IgD-negative memory B cell (primary cell): ENCODE measurements at regions not wholly inside any gene's neighbourhood (a gene's known extent, or its start where the extent isn't known, plus 50 kb on each side); places are given as distances from the start of the nearest gene placed in this dataset.

Experiments used
- H3K27ac Mint-ChIP-seq, 3 donors: one replicate each; pipeline ENCODE4 v1.8.0; 2020 to 2022; ENCODE audit warnings: mild to moderate bottlenecking in 3 of 3, mixed read lengths in 3 of 3, moderate library complexity in 1 of 3
- H3K27me3 Mint-ChIP-seq: one replicate; pipeline ENCODE4 v1.8.0; 2021; ENCODE audit warnings: mixed read lengths
- H3K36me3 Mint-ChIP-seq: one replicate; pipeline ENCODE4 v1.8.0; 2020; ENCODE audit warnings: mild to moderate bottlenecking, mixed read lengths
- H3K4me1 Mint-ChIP-seq, 3 donors: one replicate each; pipeline ENCODE4 v1.8.0; 2020 to 2022; ENCODE audit warnings: mixed read lengths in 3 of 3, mild to moderate bottlenecking in 1 of 3
- H3K4me3 Mint-ChIP-seq, 4 donors: one replicate each; pipeline ENCODE4 v1.8.0; 2020 to 2022; ENCODE audit warnings: mild to moderate bottlenecking in 4 of 4, mixed read lengths in 4 of 4, moderate library complexity in 3 of 4
- H3K9me3 Mint-ChIP-seq, 3 donors: one replicate each; pipeline ENCODE4 v1.8.0; 2020 to 2021; ENCODE audit warnings: mixed read lengths in 3 of 3, mild to moderate bottlenecking in 1 of 3

DNA sequence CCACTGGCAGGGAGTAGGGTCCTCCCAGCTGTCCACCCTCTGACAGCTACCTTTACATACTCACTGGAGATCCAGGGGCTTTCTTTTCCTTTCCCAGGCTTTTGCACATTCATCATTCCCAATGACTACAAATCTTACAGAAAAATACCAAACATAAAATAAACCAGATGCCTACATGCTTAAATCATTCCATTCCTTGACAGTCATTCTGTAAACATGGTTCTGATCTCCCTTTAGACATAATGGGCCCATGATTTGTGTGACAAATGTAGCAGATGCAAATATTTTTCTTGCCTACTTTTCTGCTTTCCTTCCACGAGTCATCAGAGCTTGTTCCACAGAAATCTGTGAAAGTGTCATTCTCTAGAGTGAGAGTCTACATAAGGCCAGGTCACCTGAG, 207.0 kb downstream of the IDS start:
- H3K9me3 Mint-ChIP-seq, result no peaks in the 10 kb centered on the region
- H3K36me3 Mint-ChIP-seq, result no peaks in the 10 kb centered on the region
- H3K4me3 Mint-ChIP-seq, result no peak overlapping the region
- H3K27ac Mint-ChIP-seq, result no peak overlapping the region
- no peaks in the 10 kb centered on the region for H3K27me3 Mint-ChIP-seq
- H3K4me1 Mint-ChIP-seq, result no peaks in the 10 kb centered on the region

DNA sequence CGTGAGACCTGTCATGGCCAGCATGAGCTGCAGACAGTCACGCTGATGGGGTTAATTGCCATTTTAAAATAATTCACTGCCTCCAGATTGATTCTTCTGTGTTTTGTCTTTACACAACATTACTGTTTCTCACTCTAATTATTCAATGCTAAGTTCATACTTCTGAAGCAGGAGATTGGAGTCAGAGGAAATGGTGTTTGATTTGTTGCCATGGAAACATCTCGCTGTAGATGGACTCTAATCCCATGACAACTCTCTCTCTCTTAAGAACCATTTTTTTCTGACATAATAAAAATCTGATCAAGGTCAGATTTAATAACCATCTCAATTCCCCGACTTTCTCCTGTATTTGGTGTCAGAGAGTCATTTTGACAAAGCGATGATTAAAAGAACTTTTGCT, 209.0 kb downstream of the IDS start:
- Mint-ChIP-seq H3K4me3 (no peak overlapping the region), H3K27ac (no peak overlapping the region), H3K27me3 (no peaks in the 10 kb centered on the region), H3K9me3 (no peaks in the 10 kb centered on the region), H3K4me1 (no peaks in the 10 kb centered on the region), H3K36me3 (no peaks in the 10 kb centered on the region)

GRCh38 chrX:149286940-149287349, 218.2 kb downstream of the IDS start:
- no peaks in the 10 kb centered on the region for H3K9me3 Mint-ChIP-seq
- no peak overlapping the region for H3K27ac Mint-ChIP-seq
- H3K27me3 Mint-ChIP-seq, result peaks cover 2% of the 10 kb centered on the region
- peaks cover 0 to 2% (median 0%) of the 10 kb centered on the region in 3 donors for H3K4me1 Mint-ChIP-seq
- H3K36me3 Mint-ChIP-seq, result no peaks in the 10 kb centered on the region
- no peak overlapping the region for H3K4me3 Mint-ChIP-seq

- H3K9me3 Mint-ChIP-seq, result no peaks in the 10 kb centered on the region
- no peaks in the 10 kb centered on the region for H3K36me3 Mint-ChIP-seq
- H3K27ac Mint-ChIP-seq, result peak overlapping the region in 1 of 3 donors; percentile 26
- H3K4me1 Mint-ChIP-seq, result peaks cover 0 to 2% (median 0%) of the 10 kb centered on the region in 3 donors
- no peak overlapping the region for H3K4me3 Mint-ChIP-seq
- H3K27me3 Mint-ChIP-seq, result peaks cover 2% of the 10 kb centered on the region
Observed at GRCh38 chrX:149284616-149285015, 220.5 kb downstream of the IDS start.

- peaks cover 0 to 2% (median 0%) of the 10 kb centered on the region in 3 donors for H3K4me1 Mint-ChIP-seq
- H3K27me3 Mint-ChIP-seq, result peaks cover 2% of the 10 kb centered on the region
- no peaks in the 10 kb centered on the region for H3K9me3 Mint-ChIP-seq
- no peak overlapping the region for H3K27ac Mint-ChIP-seq
- H3K36me3 Mint-ChIP-seq, result no peaks in the 10 kb centered on the region
- no peak overlapping the region for H3K4me3 Mint-ChIP-seq
Observed at GRCh38 chrX:149283853-149284252, 221.3 kb downstream of the IDS start.

- no peaks in the 10 kb centered on the region for H3K36me3 Mint-ChIP-seq
- H3K4me1 Mint-ChIP-seq, result peaks cover 0 to 2% (median 0%) of the 10 kb centered on the region in 3 donors
- no peak overlapping the region for H3K27ac Mint-ChIP-seq
Observed at GRCh38 chrX:149282909-149283308, 222.2 kb downstream of the IDS start.

GRCh38 chrX:149280011-149280410, 225.1 kb downstream of the IDS start:
- H3K9me3 Mint-ChIP-seq, result no peaks in the 10 kb centered on the region
- H3K4me1 Mint-ChIP-seq, result no peaks in the 10 kb centered on the region
- no peak overlapping the region for H3K4me3 Mint-ChIP-seq
- no peak overlapping the region for H3K27ac Mint-ChIP-seq
- H3K36me3 Mint-ChIP-seq, result no peaks in the 10 kb centered on the region
- peaks cover 2% of the 10 kb centered on the region for H3K27me3 Mint-ChIP-seq

More at GRCh38 chrX:149282909-149283308, 222.2 kb downstream of the IDS start:
- Mint-ChIP-seq H3K9me3 (no peaks in the 10 kb centered on the region), H3K4me3 (no peak overlapping the region), H3K27me3 (peaks cover 2% of the 10 kb centered on the region)

DNA sequence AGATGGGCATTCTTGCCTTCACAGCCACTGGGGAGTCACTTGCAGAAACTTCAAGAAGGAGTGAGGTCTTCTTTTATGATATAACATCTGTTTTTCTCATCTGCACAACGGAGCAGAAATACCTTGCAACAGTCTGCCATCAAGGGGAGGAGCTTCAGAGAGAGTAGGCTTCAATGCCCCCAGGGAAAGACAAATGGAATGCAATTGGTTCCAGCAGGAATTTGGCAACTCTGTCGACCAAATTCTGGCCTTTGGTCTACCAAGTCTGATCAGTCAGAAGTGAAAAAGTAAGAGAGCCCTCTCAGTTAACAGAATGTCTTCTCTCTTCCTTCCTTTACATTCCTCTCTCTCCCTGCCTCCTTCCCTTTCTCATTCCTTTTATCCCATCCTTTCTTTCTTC, 229.3 kb downstream of the IDS start:
- H3K9me3 Mint-ChIP-seq, result peaks cover 0 to 2% (median 0%) of the 10 kb centered on the region in 3 donors
- no peak overlapping the region for H3K4me3 Mint-ChIP-seq

DNA sequence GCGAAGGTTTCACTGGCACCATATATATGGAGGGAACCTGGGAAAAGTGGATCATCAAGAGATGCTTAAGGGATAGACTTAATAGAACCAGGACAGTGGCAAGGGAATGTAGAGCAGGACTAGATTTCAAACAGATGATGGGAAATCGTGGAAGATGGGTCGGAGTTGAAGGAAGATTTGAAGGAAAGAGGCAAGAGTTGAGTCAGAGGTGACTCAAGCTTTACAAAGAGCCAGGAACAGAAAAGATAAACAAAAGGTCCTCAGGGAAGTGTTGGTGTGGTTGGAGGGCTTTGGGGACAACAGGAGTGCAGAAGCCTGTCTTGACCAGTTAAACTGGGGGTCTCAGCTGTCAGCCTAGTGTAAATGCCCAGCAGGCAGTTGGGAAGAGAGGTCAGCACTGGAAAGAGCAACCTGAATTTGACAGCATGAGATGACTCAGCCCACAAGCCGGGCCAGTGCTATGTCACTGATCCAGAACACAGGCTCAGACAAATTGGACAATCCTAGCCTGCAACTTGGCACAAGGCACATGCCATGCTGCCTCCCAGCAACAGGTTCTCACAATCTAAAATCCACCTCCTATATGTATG, 230.5 kb downstream of the IDS start:
- Mint-ChIP-seq H3K9me3 (peaks cover 0 to 2% (median 0%) of the 10 kb centered on the region in 3 donors), H3K4me1 (no peaks in the 10 kb centered on the region), H3K4me3 (no peak overlapping the region), H3K27ac (no peak overlapping the region), H3K27me3 (no peaks in the 10 kb centered on the region), H3K36me3 (no peaks in the 10 kb centered on the region)

More for the DNA sequence above, 229.3 kb downstream of the IDS start:
- H3K4me1 Mint-ChIP-seq, result no peaks in the 10 kb centered on the region
- H3K36me3 Mint-ChIP-seq, result no peaks in the 10 kb centered on the region
- H3K27me3 Mint-ChIP-seq, result no peaks in the 10 kb centered on the region
- H3K27ac Mint-ChIP-seq, result no peak overlapping the region

DNA sequence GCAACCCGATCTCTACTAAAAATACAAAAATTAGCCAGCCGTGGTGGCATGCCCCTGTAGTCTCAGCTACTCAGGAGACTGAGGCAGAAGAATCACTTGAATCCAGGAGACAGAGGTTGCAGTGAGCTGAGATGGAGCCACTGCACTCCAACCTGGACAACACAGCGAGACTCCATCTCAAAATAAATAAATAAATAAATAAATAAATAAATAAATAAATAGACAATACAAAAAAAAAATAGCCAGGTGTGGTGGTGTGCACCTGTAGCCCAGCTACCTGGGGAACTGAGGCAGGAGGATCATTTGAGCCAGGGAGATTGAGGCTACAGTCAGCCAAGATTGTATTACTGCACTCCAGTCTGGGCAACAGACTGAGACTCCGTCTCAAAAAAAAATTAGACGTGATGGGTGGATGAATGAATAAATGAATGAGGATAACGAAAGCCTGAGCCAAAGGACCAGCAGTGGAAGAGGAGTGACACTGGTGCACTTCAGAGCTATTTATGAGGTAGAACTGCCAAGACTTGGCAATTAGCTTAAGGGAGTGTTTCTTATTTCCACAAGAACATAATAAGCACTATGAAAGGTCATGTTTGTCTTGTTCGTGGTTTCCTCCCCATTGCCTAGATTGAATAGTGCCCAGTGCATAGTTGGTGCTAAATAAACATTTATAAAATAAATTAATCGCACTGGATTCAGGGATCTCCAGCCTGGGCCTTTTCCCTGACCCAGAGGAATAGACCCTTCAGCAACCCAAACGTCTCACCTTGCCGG, 232.2 kb downstream of the IDS start:
- H3K36me3 Mint-ChIP-seq, result no peaks in the 10 kb centered on the region
- no peak overlapping the region for H3K27ac Mint-ChIP-seq
- no peaks in the 10 kb centered on the region for H3K4me1 Mint-ChIP-seq
- no peaks in the 10 kb centered on the region for H3K27me3 Mint-ChIP-seq
- H3K4me3 Mint-ChIP-seq, result no peak overlapping the region
- peaks cover 0 to 2% (median 0%) of the 10 kb centered on the region in 3 donors for H3K9me3 Mint-ChIP-seq

DNA sequence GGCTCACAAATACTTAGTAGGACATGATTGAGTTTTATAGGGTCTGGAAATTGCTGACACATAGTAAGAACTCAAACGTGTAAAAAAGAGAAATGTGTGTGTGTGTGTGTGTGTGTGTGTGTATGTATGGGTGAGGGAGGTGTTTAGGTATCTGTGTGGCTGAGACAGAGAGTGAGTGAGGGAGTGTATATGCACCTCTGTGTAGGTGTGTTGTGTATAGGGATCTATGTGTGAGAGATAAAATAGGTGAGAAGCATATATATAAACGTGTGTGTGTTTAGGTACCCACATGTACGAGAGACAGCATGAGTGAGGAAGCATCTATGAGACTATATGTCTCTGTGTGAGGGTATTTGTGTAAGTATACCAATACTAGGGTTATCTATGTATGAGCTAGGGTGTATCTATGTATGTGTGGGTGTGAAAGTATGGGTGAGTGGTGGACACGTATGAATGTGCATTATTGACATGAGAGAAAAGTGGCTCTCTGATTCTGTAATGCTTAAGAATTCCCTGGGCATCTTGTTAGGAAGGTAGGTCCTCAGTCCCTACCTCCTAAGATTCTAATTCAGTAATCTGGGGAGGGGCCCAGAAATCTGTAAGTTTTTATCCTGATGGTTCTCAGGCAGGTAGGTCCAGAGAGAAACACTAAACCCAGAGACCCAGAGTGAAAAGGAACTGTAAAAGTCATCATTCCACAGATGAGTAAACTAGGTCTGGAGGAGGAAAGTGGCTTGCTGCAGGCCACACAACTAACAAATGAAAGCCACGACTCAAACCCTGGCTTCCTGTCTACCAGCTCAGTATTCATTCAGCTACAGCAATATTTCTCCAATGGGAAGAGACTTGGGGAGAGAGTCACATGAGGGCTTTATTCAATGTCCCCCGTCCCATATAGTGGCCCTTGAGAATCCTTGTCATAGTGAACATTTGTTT, 237.0 kb downstream of the IDS start:
- Mint-ChIP-seq H3K36me3 (no peaks in the 10 kb centered on the region), H3K4me3 (no peak overlapping the region), H3K27me3 (no peaks in the 10 kb centered on the region), H3K9me3 (peaks cover 0 to 5% (median 1%) of the 10 kb centered on the region in 3 donors), H3K4me1 (peaks cover 0 to 1% (median 0%) of the 10 kb centered on the region in 3 donors), H3K27ac (no peak overlapping the region)

- Mint-ChIP-seq H3K4me3 (no peak overlapping the region), H3K36me3 (no peaks in the 10 kb centered on the region), H3K4me1 (peaks cover 0 to 1% (median 0%) of the 10 kb centered on the region in 3 donors), H3K27ac (no peak overlapping the region), H3K27me3 (no peaks in the 10 kb centered on the region), H3K9me3 (peaks cover 0 to 3% (median 1%) of the 10 kb centered on the region in 3 donors)
Observed at GRCh38 chrX:149262086-149262485, 243.0 kb downstream of the IDS start.

GRCh38 chrX:149259241-149259640, 245.9 kb downstream of the IDS start:
- H3K9me3 Mint-ChIP-seq, result peaks cover 0 to 1% (median 0%) of the 10 kb centered on the region in 3 donors
- peaks cover 0 to 1% (median 0%) of the 10 kb centered on the region in 3 donors for H3K4me1 Mint-ChIP-seq
- no peak overlapping the region for H3K27ac Mint-ChIP-seq
- H3K4me3 Mint-ChIP-seq, result no peak overlapping the region
- H3K27me3 Mint-ChIP-seq, result peaks cover 2% of the 10 kb centered on the region
- H3K36me3 Mint-ChIP-seq, result no peaks in the 10 kb centered on the region

GRCh38 chrX:149255860-149256259, 249.2 kb downstream of the IDS start:
- Mint-ChIP-seq H3K27ac (no peak overlapping the region), H3K9me3 (peaks cover 0 to 3% (median 0%) of the 10 kb centered on the region in 3 donors), H3K4me1 (no peaks in the 10 kb centered on the region), H3K27me3 (peaks cover 3% of the 10 kb centered on the region), H3K36me3 (no peaks in the 10 kb centered on the region), H3K4me3 (no peak overlapping the region)

- Mint-ChIP-seq H3K4me1 (no peaks in the 10 kb centered on the region), H3K27me3 (peaks cover 4% of the 10 kb centered on the region), H3K27ac (no peak overlapping the region), H3K9me3 (peaks cover 0 to 3% (median 2%) of the 10 kb centered on the region in 3 donors), H3K36me3 (no peaks in the 10 kb centered on the region), H3K4me3 (no peak overlapping the region)
Observed at GRCh38 chrX:149248073-149248625, 257.0 kb downstream of the IDS start.
